HG02840 (cell line): ENCODE measurements at regions not wholly inside any gene's neighbourhood (a gene's known extent, or its start where the extent isn't known, plus 50 kb on each side); places are given as distances from the start of the nearest gene placed in this dataset.
"Not testable (repeated sequence)": the region's sequence is repeated elsewhere in the genome, so short reads cannot be mapped to it uniquely, and the experiment has no call there.

Experiments used
- ATAC-seq: cut with Tn5 transposase; IDR thresholded peaks from one replicate; pipeline ENCODE4 v1.9.1; 2021; ENCODE audit warnings: mild to moderate bottlenecking, moderate library complexity, moderate number of reproducible peaks; ENCODE audit not compliant: unreplicated experiment, low FRiP score

DNA sequence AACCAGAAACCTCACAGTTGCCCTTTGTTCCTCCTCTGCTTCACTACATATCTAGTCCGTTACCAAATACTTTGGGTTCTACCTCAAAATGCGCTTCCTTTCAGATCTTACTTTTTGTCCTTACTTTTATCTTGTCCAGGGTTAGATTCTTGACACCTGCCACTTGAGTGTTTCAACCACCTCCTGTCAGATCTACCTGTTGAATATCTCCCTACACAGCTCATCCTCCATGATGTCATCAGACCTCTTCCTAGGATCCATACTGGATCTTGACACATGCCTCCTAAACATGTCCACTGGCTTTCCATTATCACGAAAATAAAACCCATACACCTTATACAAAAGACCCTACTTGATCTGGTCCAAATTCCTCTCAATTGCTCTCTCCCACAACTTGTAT is 125.2 kb upstream of the SLC24A2 start:
- no peak for ATAC-seq

DNA sequence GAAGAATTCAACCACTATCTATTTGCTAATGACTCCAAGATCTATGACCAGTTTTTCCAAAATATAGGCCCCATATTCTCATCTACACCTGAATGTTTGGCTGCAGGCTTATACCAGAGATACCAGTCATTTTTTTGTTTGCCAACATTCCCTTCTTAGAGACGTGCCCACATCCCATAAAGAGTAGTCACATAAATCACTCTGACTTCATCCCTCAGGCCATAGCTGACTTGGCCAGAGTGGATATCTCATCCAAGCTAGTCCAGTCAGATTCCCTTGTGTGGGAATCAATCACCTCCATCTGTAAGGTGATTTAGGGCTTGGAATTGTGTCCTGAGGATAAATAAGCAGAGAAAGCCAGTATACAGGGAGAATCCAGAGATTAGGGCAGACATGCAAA is 124.3 kb upstream of the SLC24A2 start:
- no peak for ATAC-seq

DNA sequence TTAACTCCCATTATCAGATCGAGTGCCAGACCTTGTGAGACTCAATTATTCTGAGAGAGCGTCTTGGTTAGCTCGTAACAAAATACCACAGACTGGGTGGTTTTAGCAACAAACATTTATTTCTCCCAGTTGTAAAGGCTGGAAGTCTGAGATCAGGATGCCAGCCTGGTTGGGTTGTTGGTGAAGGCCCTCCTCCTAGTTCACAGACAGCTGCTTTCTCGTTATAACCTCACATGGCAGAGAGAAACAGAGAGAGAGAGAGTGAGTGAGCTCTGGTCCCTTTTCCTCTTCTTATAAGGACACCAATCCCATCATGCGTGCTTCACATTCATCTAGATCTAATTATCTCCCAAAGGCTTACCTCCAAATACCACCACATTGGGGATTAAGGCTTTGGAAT is 114.2 kb upstream of the SLC24A2 start:
- no peak for ATAC-seq

DNA sequence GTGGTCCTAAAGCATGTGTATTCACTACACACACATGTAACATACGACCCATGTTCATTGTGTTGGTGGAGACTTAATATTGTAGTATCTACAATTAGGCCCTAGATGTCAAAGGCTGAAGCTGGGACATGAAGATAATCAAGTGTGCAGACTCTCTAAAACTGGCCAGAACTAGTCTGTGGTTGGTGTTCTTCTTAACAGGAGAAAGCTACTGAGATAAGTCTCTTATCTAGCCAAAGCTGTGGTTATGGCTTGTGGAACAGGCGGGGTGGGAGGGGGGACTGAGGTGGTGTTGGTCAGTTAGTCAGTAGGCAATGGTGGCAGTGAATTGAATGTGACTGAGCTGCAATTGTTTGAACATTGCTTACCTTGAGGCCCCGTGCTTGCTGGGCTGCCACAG is 112.7 kb upstream of the SLC24A2 start:
- ATAC-seq, result no peak

DNA sequence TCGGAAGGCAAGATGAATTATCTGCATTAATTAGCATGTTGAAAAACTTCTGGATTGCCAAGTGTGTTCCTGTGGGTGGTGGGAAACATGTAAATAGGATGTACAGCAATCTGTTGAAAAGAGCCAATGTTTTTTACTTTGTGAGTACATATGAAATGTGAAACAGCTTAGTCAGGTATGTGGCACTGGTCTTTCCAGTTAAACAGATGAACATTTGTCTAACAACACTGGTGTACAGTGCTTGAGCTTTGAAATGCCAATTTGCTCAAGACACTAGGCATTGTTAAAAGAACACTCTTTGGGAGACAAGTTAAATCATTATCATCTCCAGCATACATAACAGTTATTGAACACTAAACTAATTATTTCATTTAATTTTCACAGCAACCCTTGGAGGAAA is 107.3 kb upstream of the SLC24A2 start:
- ATAC-seq, result no peak

DNA sequence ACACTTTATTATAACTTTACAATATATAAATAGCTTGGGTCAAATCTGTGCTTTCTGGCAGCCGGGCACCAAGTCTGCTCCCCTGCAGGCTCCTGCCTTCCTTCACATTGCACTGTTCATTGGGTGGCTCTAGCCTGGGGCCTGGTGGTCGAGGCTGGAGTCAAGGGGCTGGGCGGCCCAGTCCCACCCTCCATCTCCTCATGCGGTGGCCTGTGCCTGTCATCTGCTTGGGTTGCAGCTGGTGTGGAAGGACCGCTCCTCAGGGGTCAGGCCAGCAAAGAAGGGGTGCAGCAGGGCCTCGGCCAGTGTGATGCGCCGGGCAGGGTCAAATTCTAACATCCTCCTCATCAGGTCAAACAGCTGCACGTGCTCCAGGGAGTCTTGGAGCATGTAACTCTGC is 106.7 kb upstream of the SLC24A2 start:
- ATAC-seq, result not testable (repeated sequence)

DNA sequence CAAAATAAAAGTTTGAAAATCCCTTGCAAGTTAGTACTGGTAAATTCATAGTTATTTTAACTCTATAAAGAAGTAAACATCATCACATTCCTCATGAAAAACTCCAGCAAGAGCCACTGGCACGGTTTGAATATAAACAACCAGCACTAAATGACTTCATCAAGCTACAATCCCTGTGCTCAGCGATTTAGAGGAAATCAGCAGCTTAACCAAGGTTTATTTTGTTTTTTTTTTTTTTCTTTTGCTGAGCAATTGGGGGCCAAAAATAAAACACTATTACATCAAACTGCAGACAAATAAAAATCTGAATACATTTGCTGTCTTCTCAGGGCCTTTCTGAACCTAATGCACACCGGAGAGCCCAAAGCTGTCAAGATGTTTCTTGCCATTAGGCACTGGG is 106.2 kb upstream of the SLC24A2 start:
- ATAC-seq, result no peak

DNA sequence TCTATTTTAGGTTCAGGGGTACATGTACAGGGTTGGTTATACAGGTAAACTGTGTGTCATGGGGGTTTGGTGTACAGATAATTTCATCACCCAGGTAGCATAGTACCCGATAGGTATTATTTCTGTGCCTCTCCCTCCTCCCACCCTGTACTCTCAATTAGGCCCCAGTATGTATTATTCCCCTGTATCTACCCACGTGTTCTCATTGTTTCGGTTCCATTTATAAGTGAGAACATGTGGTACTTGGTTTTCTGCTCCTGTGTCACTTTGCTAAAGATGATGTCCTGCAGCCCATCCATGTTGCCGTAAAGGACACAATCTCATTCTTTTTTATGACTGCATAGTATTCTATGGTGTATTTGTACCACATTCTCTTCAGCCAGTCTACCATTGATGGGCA is 96.8 kb upstream of the SLC24A2 start:
- no peak for ATAC-seq

DNA sequence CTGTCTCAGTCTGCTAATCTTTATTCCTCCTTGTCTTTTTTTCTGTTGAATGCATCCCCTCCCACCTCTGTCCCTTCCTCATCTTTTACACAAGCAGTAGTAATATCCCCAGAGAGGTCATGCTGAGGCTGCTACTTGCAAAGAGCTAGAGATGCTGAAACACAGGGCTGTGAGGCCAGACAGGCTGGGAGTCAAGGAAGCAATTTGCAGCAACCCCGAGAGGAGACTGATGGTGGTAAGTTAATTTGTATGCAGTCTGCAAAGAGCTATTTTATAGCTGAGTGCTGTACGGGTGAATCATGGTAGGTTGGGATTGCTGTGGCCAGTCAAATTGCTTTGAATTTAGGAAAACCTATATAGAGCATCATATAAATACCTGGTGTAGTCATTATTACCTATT is 90.2 kb upstream of the SLC24A2 start:
- no peak for ATAC-seq

DNA sequence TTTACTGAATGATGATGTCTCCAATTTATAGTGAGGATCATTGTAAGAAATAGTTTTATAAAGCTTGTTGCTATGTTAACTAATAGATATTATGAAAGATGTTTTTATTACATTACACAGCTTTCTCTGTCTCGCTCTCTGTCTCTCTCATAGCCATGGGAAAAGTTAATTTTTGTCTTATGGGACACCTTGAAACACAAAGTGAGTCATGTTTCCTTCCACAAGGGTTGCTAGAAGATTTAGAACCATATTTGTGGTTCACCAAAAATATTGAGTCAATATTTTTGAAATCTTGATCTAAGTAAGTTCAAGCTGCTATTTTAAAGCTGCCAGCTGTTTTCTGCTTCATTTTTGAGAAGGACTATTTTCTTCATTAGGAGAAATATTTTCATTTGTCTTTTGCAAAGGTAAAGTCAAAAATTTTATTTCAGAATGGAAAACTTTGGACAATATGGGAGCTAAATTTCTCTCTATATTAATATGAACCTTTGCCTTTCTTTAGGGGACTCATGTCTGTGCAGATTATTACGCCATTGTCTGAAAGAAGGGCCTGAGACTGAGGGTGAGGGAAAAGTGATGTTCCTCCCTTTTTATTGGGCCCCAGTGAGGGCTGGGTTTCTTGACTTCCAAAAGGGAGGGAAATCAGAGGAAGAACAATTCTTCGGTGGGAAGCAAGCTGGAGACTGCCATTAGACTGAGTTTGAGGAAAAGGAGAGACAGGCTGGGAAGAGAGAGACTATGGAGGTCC is 87.9 kb upstream of the SLC24A2 start:
- no peak for ATAC-seq

DNA sequence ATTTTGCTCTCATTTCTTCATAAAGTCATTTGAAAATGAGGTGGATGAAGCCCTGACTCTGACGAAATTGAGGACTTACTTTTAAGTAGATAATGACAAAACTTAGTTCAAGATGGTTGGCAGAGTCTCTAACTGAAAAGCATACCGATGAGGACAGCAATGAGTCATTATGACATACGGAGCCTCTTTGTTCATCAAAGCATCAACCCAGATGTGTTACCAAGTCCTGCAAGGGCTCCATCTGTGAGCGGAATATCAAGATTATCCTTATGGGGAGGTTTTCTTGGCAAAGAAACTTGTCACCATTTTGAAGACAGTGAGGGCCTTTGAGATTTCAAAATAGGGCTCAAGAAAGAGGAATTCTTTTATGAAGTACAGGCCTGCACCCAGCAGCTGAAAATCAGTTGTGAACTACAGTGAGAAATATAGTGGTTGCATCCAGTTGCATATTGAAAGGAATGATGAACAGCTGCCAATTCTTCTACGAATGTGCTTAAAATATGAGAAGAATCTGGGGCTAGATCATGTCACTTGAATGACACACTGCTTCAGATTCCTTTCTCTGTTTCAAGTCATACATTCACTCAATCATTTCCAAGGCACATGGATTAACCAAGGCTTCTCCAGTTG is 86.6 kb upstream of the SLC24A2 start:
- no peak for ATAC-seq

DNA sequence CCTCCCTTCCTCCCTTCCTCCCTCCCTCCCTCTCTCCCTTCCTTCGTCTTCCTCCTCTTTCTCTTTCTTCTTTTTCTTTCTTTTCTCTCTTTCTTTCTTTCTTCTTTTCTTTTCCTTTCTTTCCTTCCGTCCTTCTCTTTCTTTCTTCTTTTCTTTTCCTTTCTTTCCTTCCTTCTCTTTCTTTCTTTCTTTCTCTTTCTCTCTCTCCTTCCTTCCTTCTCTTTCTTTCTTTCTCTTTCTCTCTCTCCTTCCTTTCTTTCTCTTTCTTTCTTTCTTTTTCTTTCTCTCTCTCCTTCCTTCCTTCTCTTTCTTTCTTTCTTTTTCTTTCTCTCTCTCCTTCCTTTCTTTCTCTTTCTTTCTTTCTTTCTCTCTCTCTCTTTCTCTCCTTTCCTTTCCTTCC is 84.4 kb upstream of the SLC24A2 start:
- not testable (repeated sequence) for ATAC-seq

DNA sequence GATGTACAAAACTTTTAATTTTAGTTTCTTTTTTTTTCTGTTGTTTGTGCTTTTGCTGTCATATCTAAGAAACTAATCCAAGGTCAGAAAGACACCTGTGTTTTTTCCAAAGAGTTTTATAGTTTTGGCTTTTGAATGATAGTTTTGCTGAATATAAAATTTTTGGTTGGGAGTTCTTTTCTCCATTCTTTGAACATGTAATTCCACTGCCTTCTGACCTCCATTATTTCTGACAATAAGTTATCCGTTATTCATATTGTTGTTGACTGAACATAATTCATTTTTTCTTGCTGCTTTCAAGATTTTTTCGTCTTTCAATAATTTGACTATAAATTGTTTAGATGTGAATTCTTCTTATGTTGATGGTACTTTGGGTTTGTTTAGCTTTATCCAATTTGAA is 82.2 kb upstream of the SLC24A2 start:
- no peak for ATAC-seq

DNA sequence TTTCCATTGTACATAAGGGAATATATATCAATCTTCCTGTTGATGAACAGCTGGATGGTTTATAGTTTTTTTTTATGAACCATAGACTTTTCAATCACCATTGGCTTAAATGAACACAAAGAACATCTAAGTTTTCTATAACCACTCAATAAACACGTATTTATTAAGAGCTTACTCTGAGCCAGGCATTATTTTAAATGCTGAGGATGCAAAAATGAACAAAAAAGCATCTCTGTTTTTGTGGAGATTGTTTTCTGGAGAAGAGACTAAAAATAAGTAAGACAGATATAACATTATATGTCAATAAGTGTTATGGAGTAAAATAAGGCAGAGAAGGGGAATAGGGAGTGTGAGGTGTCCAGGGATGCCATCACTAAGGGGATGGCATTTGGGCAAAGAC is 52.1 kb upstream of the SLC24A2 start:
- ATAC-seq, result no peak
